Stimulated activated effector memory CD8-positive, alpha-beta T cell treated with anti-CD3 and anti-CD28 coated beads, Interleukin-12 subunit alpha, Interleukin-12 subunit beta, amount 100 ng/mL, for 72 hours (primary cell): ENCODE measurements at regions not wholly inside any gene's neighbourhood (a gene's known extent, or its start where the extent isn't known, plus 50 kb on each side); places are given as distances from the start of the nearest gene placed in this dataset.

Experiments
- ATAC-seq: fragments of 150-1000 bp; cut with Tn5 transposase; 2 replicates; pipeline ENCODE4 v1.10.0; 2021
- DNase-seq, 2 donors: peaks; one replicate each; pipeline ENCODE4 v3.0.0; 2021 to 2022; ENCODE audit warnings: low spot score in 2 of 2
- H3K27ac Mint-ChIP-seq: one replicate; pipeline ENCODE4 v1.8.0; 2022; ENCODE audit warnings: mild to moderate bottlenecking, mixed read lengths
- H3K36me3 Mint-ChIP-seq: one replicate; pipeline ENCODE4 v1.8.0; 2022; ENCODE audit warnings: mild to moderate bottlenecking, mixed read lengths
- H3K4me1 Mint-ChIP-seq: one replicate; pipeline ENCODE4 v1.8.0; 2022; ENCODE audit warnings: mixed read lengths
- H3K4me3 Mint-ChIP-seq: one replicate; pipeline ENCODE4 v1.8.0; 2022; ENCODE audit warnings: mild to moderate bottlenecking, mixed read lengths
- H3K9me3 Mint-ChIP-seq: one replicate; pipeline ENCODE4 v1.8.0; 2022; ENCODE audit warnings: mixed read lengths

- Mint-ChIP-seq H3K4me1 (no peaks in the 10 kb centered on the region), H3K4me3 (no peak overlapping the region), H3K27ac (no peak overlapping the region), H3K36me3 (no peaks in the 10 kb centered on the region), H3K9me3 (no peaks in the 10 kb centered on the region)
- ATAC-seq (no peak), DNase-seq (no peak)
Measured at GRCh38 chr16:85476389-85476788, 136.7 kb upstream of the GSE1 start.

GRCh38 chr16:85477801-85478363 lies 135.2 kb upstream of the GSE1 start:
- Mint-ChIP-seq H3K9me3 (no peaks in the 10 kb centered on the region), H3K27ac (no peak overlapping the region), H3K4me3 (no peak overlapping the region), H3K4me1 (no peaks in the 10 kb centered on the region), H3K36me3 (no peaks in the 10 kb centered on the region)
- ATAC-seq (no peak), DNase-seq (no peak)

GRCh38 chr16:85479972-85480726 lies 133.0 kb upstream of the GSE1 start:
- Mint-ChIP-seq H3K4me1 (no peaks in the 10 kb centered on the region), H3K4me3 (no peak overlapping the region), H3K36me3 (no peaks in the 10 kb centered on the region), H3K9me3 (no peaks in the 10 kb centered on the region), H3K27ac (no peak overlapping the region)
- DNase-seq (no peak), ATAC-seq (peak; percentile 17)

GRCh38 chr16:85480727-85481101 lies 132.4 kb upstream of the GSE1 start:
- DNase-seq = no peak
- H3K36me3 Mint-ChIP-seq = no peaks in the 10 kb centered on the region
- H3K4me1 Mint-ChIP-seq = no peaks in the 10 kb centered on the region
- H3K9me3 Mint-ChIP-seq = no peaks in the 10 kb centered on the region
- H3K27ac Mint-ChIP-seq = no peak overlapping the region
- ATAC-seq = no peak
- H3K4me3 Mint-ChIP-seq = no peak overlapping the region

- DNase-seq (no peak), ATAC-seq (no peak)
- Mint-ChIP-seq H3K4me3 (no peak overlapping the region), H3K4me1 (no peaks in the 10 kb centered on the region), H3K9me3 (no peaks in the 10 kb centered on the region), H3K27ac (no peak overlapping the region), H3K36me3 (no peaks in the 10 kb centered on the region)
Measured at GRCh38 chr16:85481206-85481605, 131.9 kb upstream of the GSE1 start.

- Mint-ChIP-seq H3K36me3 (no peaks in the 10 kb centered on the region), H3K9me3 (no peaks in the 10 kb centered on the region), H3K4me3 (no peak overlapping the region), H3K27ac (no peak overlapping the region), H3K4me1 (no peaks in the 10 kb centered on the region)
- no peak for DNase-seq
- no peak for ATAC-seq
Measured at GRCh38 chr16:85481738-85482137, 131.4 kb upstream of the GSE1 start.

GRCh38 chr16:85483424-85483823 lies 129.7 kb upstream of the GSE1 start:
- no peak overlapping the region for H3K27ac Mint-ChIP-seq
- DNase-seq (no peak), ATAC-seq (no peak)
- H3K36me3 Mint-ChIP-seq = no peaks in the 10 kb centered on the region
- H3K9me3 Mint-ChIP-seq = no peaks in the 10 kb centered on the region
- no peak overlapping the region for H3K4me3 Mint-ChIP-seq
- H3K4me1 Mint-ChIP-seq = no peaks in the 10 kb centered on the region

- H3K9me3 Mint-ChIP-seq = no peaks in the 10 kb centered on the region
- no peak overlapping the region for H3K4me3 Mint-ChIP-seq
- no peak for ATAC-seq
- H3K27ac Mint-ChIP-seq = no peak overlapping the region
- DNase-seq = no peak
- no peaks in the 10 kb centered on the region for H3K36me3 Mint-ChIP-seq
- no peaks in the 10 kb centered on the region for H3K4me1 Mint-ChIP-seq
Measured at GRCh38 chr16:85484347-85485300, 128.5 kb upstream of the GSE1 start.

GRCh38 chr16:85485379-85485778 lies 127.7 kb upstream of the GSE1 start:
- Mint-ChIP-seq H3K27ac (no peak overlapping the region), H3K36me3 (no peaks in the 10 kb centered on the region), H3K4me3 (no peak overlapping the region), H3K9me3 (no peaks in the 10 kb centered on the region), H3K4me1 (no peaks in the 10 kb centered on the region)
- DNase-seq (no peak), ATAC-seq (no peak)

GRCh38 chr16:85486256-85486915 lies 126.7 kb upstream of the GSE1 start:
- ATAC-seq = no peak
- Mint-ChIP-seq H3K4me1 (no peaks in the 10 kb centered on the region), H3K9me3 (no peaks in the 10 kb centered on the region), H3K36me3 (peaks cover 5% of the 10 kb centered on the region), H3K4me3 (no peak overlapping the region), H3K27ac (no peak overlapping the region)
- DNase-seq = no peak

GRCh38 chr16:85488414-85488813 lies 124.7 kb upstream of the GSE1 start:
- no peak overlapping the region for H3K27ac Mint-ChIP-seq
- no peak overlapping the region for H3K4me3 Mint-ChIP-seq
- H3K9me3 Mint-ChIP-seq = no peaks in the 10 kb centered on the region
- no peak for DNase-seq
- H3K36me3 Mint-ChIP-seq = peaks cover 5% of the 10 kb centered on the region
- ATAC-seq = no peak
- H3K4me1 Mint-ChIP-seq = no peaks in the 10 kb centered on the region

GRCh38 chr16:85490407-85491057 lies 122.6 kb upstream of the GSE1 start:
- Mint-ChIP-seq H3K27ac (peak overlapping the region; percentile 78), H3K4me1 (no peaks in the 10 kb centered on the region), H3K36me3 (peaks cover 5% of the 10 kb centered on the region), H3K9me3 (no peaks in the 10 kb centered on the region), H3K4me3 (no peak overlapping the region)
- no peak for ATAC-seq
- no peak for DNase-seq

- no peaks in the 10 kb centered on the region for H3K4me1 Mint-ChIP-seq
- H3K4me3 Mint-ChIP-seq = no peak overlapping the region
- H3K27ac Mint-ChIP-seq = peak overlapping the region; percentile 78
- DNase-seq = peak; percentile 28 to 74
- H3K36me3 Mint-ChIP-seq = peaks cover 5% of the 10 kb centered on the region
- H3K9me3 Mint-ChIP-seq = no peaks in the 10 kb centered on the region
- ATAC-seq = peak; percentile 49
Measured at GRCh38 chr16:85491058-85491771, 121.9 kb upstream of the GSE1 start.

- DNase-seq (no peak), ATAC-seq (no peak)
- no peak overlapping the region for H3K4me3 Mint-ChIP-seq
- peak overlapping the region; percentile 78 for H3K27ac Mint-ChIP-seq
- H3K9me3 Mint-ChIP-seq = no peaks in the 10 kb centered on the region
- no peaks in the 10 kb centered on the region for H3K4me1 Mint-ChIP-seq
- H3K36me3 Mint-ChIP-seq = peaks cover 5% of the 10 kb centered on the region
Measured at GRCh38 chr16:85491798-85492294, 121.3 kb upstream of the GSE1 start.
